ENCODE measurements at regions not wholly inside any gene's neighbourhood (a gene's known extent, or its start where the extent isn't known, plus 50 kb on each side); places are given as distances from the start of the nearest gene placed in this dataset.
"Not testable (repeated sequence)": the region's sequence is repeated elsewhere in the genome, so short reads cannot be mapped to it uniquely, and the experiment has no call there.

DNA sequence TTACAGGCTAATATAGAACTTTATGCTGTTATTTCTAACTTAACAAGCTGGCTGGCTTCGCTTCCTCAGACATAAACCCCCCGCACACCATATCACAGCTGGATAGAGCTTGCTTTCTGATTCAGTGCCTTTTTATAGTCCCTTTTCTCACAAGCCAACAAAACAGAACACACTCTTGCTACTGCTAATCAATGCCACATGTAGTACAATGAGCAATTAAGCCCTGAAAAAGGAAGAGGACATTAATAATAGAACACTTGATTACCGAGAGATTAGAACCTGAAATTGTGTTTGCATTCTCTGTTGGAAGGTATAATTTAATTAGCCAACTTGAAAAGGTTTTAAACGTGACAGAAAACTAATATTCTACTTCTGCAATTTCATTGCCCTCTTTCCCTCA, 267.7 kb upstream of the CYRIA start:
- Histone ChIP-seq H3K36me3 (no peaks in the 10 kb centered on the region), H3K27ac (no peak overlapping the region), H3K27me3 (no peaks in the 10 kb centered on the region), H3K4me3 (no peak overlapping the region), H3K4me1 (no peaks in the 10 kb centered on the region), H3K9me3 (no peaks in the 10 kb centered on the region)
- TF ChIP-seq POLR2AphosphoS5 (IDR thresholded peaks at IDR 0.05; ENCODE audit: insufficient read depth in 1 of 2, low read depth in 1 of 2) (no peak), CTCF (IDR thresholded peaks at IDR 0.05) (no peak), POLR2A (IDR thresholded peaks at IDR 0.05) (no peak)
- no peak for DNase-seq (ENCODE audit: extremely low spot score in 2 of 2)
- intact Hi-C loops (cut with DNase I) = no loop called here

GRCh38 chr2:16932826-16933225, 267.2 kb upstream of the CYRIA start:
- no peak for TF ChIP-seq CTCF (IDR thresholded peaks at IDR 0.05)
- TF ChIP-seq POLR2AphosphoS5 (IDR thresholded peaks at IDR 0.05; ENCODE audit: insufficient read depth in 1 of 2, low read depth in 1 of 2) = no peak
- no peak for TF ChIP-seq POLR2A (IDR thresholded peaks at IDR 0.05)
- Histone ChIP-seq H3K4me3 (no peak overlapping the region), H3K27ac (no peak overlapping the region)

DNA sequence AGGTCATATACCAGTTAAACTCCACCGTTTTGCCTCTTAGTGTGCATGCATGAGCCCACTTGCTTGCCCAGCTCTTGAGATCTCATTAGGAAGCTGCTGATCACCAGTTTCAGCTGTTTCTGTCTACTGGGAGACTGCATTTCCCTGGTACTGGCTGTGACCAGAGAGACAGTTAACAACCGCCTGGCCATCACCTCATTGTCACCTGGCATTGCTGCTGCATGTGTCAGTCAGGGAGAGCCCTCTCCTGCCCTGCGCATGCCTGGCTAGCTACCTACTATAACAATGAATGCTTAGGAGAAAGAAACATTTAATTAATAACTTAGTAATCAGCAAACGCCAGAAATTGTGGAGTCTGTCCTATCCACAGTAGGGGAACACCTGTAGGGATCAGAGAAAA, 265.8 kb upstream of the CYRIA start:
- Histone ChIP-seq H3K9me3 (no peaks in the 10 kb centered on the region), H3K27me3 (no peaks in the 10 kb centered on the region), H3K36me3 (no peaks in the 10 kb centered on the region), H3K27ac (no peak overlapping the region), H3K4me1 (no peaks in the 10 kb centered on the region), H3K4me3 (no peak overlapping the region)
- intact Hi-C loops (cut with DNase I) = no loop called here
- no peak for TF ChIP-seq CTCF (IDR thresholded peaks at IDR 0.05)
- no peak for TF ChIP-seq POLR2A (IDR thresholded peaks at IDR 0.05)
- no peak for TF ChIP-seq POLR2AphosphoS5 (IDR thresholded peaks at IDR 0.05; ENCODE audit: insufficient read depth in 1 of 2, low read depth in 1 of 2)
- no peak for DNase-seq (ENCODE audit: extremely low spot score in 2 of 2)

More at GRCh38 chr2:16932826-16933225, 267.2 kb upstream of the CYRIA start:
- no peaks in the 10 kb centered on the region for H3K9me3 ChIP-seq
- H3K27me3 ChIP-seq = no peaks in the 10 kb centered on the region
- intact Hi-C loops (cut with DNase I) = no loop called here
- DNase-seq (ENCODE audit: extremely low spot score in 2 of 2) = no peak
- H3K4me1 ChIP-seq = no peaks in the 10 kb centered on the region
- H3K36me3 ChIP-seq = no peaks in the 10 kb centered on the region

GRCh38 chr2:16927398-16927797, 261.8 kb upstream of the CYRIA start:
- TF ChIP-seq POLR2A (IDR thresholded peaks at IDR 0.05) = no peak
- no peak for TF ChIP-seq CTCF (IDR thresholded peaks at IDR 0.05)
- no peak for TF ChIP-seq POLR2AphosphoS5 (IDR thresholded peaks at IDR 0.05; ENCODE audit: insufficient read depth in 1 of 2, low read depth in 1 of 2)
- no peak for DNase-seq (ENCODE audit: extremely low spot score in 2 of 2)
- Histone ChIP-seq H3K9me3 (no peaks in the 10 kb centered on the region), H3K36me3 (no peaks in the 10 kb centered on the region), H3K4me3 (no peak overlapping the region), H3K4me1 (no peaks in the 10 kb centered on the region), H3K27ac (no peak overlapping the region), H3K27me3 (no peaks in the 10 kb centered on the region)
- intact Hi-C loops (cut with DNase I) = no loop called here

DNA sequence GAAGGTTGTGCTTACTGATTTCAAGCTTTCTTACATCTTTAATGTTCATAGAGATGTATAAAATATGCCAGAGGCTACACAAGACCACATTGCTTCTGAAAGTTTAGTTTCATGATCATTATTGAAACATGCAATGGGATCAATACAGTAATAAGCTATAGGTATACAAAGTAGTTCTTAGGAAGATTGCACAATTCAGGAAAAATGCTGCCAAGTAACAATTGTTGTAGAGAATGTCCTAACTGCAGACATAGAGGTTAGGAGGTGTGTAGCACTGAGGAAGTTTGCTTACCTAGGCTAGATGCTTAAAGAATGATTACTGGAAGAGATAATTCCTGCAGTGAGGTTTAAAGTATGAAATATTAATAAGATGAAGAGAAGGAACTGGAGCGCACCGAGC, 259.5 kb upstream of the CYRIA start:
- H3K4me1 ChIP-seq = no peaks in the 10 kb centered on the region
- intact Hi-C loops (cut with DNase I) = no loop called here
- TF ChIP-seq POLR2AphosphoS5 (IDR thresholded peaks at IDR 0.05; ENCODE audit: insufficient read depth in 1 of 2, low read depth in 1 of 2) (no peak), POLR2A (IDR thresholded peaks at IDR 0.05) (no peak), CTCF (IDR thresholded peaks at IDR 0.05) (no peak)

GRCh38 chr2:16915341-16915755, 249.7 kb upstream of the CYRIA start:
- intact Hi-C loops (cut with DNase I); DNase-seq (ENCODE audit: extremely low spot score in 2 of 2): not testable (repeated sequence)

More for the DNA sequence above, 259.5 kb upstream of the CYRIA start:
- Histone ChIP-seq H3K27me3 (no peaks in the 10 kb centered on the region), H3K27ac (no peak overlapping the region), H3K36me3 (no peaks in the 10 kb centered on the region), H3K9me3 (no peaks in the 10 kb centered on the region), H3K4me3 (no peak overlapping the region)
- DNase-seq (ENCODE audit: extremely low spot score in 2 of 2) = no peak

More at GRCh38 chr2:16915341-16915755, 249.7 kb upstream of the CYRIA start:
- not testable (repeated sequence) for H3K27me3 ChIP-seq, H3K27ac ChIP-seq, H3K9me3 ChIP-seq, H3K4me1 ChIP-seq, H3K36me3 ChIP-seq, H3K4me3 ChIP-seq
